Liver (tissue), 7 donors: ENCODE measurements at regions not wholly inside any gene's neighbourhood (a gene's known extent, or its start where the extent isn't known, plus 50 kb on each side); places are given as distances from the start of the nearest gene placed in this dataset.

ENCODE experiments used
- DNase-seq: peaks from one replicate; pipeline ENCODE4 v3.0.0-alpha.2; 2017; ENCODE audit warnings: low spot score
- H3K27ac ChIP-seq, 2 donors: one replicate each; pipeline ENCODE4 v1.7.0; 2013; ENCODE audit warnings: inconsistent platforms in 2 of 2, low read length in 2 of 2, control low read depth in 1 of 2, low read depth in 1 of 2, mild to moderate bottlenecking in 1 of 2
- H3K27me3 ChIP-seq, 4 donors: one replicate each; pipeline versions ENCODE4 v1.6.1 to v1.7.0; 2013; ENCODE audit warnings: low read length in 3 of 4, inconsistent platforms in 1 of 4, mild to moderate bottlenecking in 1 of 4, moderate library complexity in 1 of 4; ENCODE audit not compliant: control insufficient read depth in 4 of 4, insufficient read depth in 4 of 4
- H3K36me3 ChIP-seq, 4 donors: one replicate each; pipeline versions ENCODE4 v1.6.1 to v1.7.0; 2013; ENCODE audit warnings: low read length in 3 of 4, mild to moderate bottlenecking in 3 of 4, low read depth in 1 of 4, moderate library complexity in 1 of 4; ENCODE audit not compliant: control insufficient read depth in 4 of 4, insufficient read depth in 3 of 4
- H3K4me1 ChIP-seq, 4 donors: one replicate each; pipeline versions ENCODE4 v1.6.1 to v1.7.0; 2013; ENCODE audit warnings: low read length in 3 of 4, mild to moderate bottlenecking in 3 of 4, moderate library complexity in 1 of 4; ENCODE audit not compliant: control insufficient read depth in 4 of 4, insufficient read depth in 4 of 4
- H3K4me3 ChIP-seq, 3 donors: one replicate each; pipeline versions ENCODE4 v1.6.1 to v1.7.0; 2013; ENCODE audit warnings: low read length in 3 of 3, control low read depth in 1 of 3, low read depth in 1 of 3, mild to moderate bottlenecking in 1 of 3
- H3K9ac ChIP-seq, 2 donors: one replicate each; pipeline ENCODE4 v1.7.0; 2013; ENCODE audit warnings: low read length in 2 of 2, mild to moderate bottlenecking in 2 of 2, moderate library complexity in 2 of 2, control low read depth in 1 of 2, low read depth in 1 of 2
- H3K9me3 ChIP-seq, 4 donors: one replicate each; pipeline versions ENCODE4 v1.6.1 to v1.7.0; 2013; ENCODE audit warnings: low read length in 3 of 4; ENCODE audit not compliant: control insufficient read depth in 4 of 4
- ATF3 ChIP-seq: IDR thresholded peaks from 2 replicates; pipeline ENCODE4 v1.6.1; 2016; ENCODE audit warnings: antibody characterized with exemption
- EGR1 ChIP-seq, 2 donors: IDR thresholded peaks; 2 replicates each; pipeline ENCODE4 v1.6.1; 2016 to 2018; ENCODE audit warnings: antibody characterized with exemption in 2 of 2, low read depth in 2 of 2
- FOXA1 ChIP-seq: IDR thresholded peaks from 2 replicates; pipeline ENCODE4 v1.6.1; 2016; ENCODE audit warnings: antibody characterized with exemption
- FOXA2 ChIP-seq: IDR thresholded peaks from 2 replicates; pipeline ENCODE4 v1.6.1; 2016; ENCODE audit warnings: antibody characterized with exemption
- HNF4A ChIP-seq, 2 donors: conservative IDR thresholded peaks; 2 replicates each; pipeline ENCODE4 v1.6.1; 2016; ENCODE audit warnings: antibody characterized with exemption in 2 of 2, mild to moderate bottlenecking in 2 of 2
- HNF4G ChIP-seq: IDR thresholded peaks from 2 replicates; pipeline ENCODE4 v1.6.1; 2016; ENCODE audit warnings: antibody characterized with exemption
- JUND ChIP-seq, 2 donors: IDR thresholded peaks; 2 replicates each; pipeline ENCODE4 v1.6.1; 2016; ENCODE audit warnings: antibody characterized with exemption in 2 of 2
- NR2F2 ChIP-seq: IDR thresholded peaks from 2 replicates; pipeline ENCODE4 v1.6.1; 2016; ENCODE audit warnings: antibody characterized with exemption
- SP1 ChIP-seq: IDR thresholded peaks from 2 replicates; pipeline ENCODE4 v1.6.1; 2018; ENCODE audit warnings: antibody characterized with exemption, mild to moderate bottlenecking
- TAF1 ChIP-seq: conservative IDR thresholded peaks from 2 replicates; pipeline ENCODE4 v1.6.1; 2016; ENCODE audit warnings: antibody characterized with exemption, mild to moderate bottlenecking
- WGBS: extraction: QIAGEN DNeasy Blood & Tissue Kit; methylation state at CpG from one replicate; pipeline ENCODE4 v1.1.7; 2013; 5-methylcytosine and 5-hydroxymethylcytosine counted together
- TF ChIP-seq, protein P1 (sequence below): IDR thresholded peaks from 2 replicates; pipeline ENCODE4 v1.6.1; 2016; ENCODE audit warnings: antibody characterized with exemption
- donor health status: healthy.
- donor health status: healthy.
- donor health status: healthy.
- donor health status: healthy.

GRCh38 chr3:102484-102883 is 94.1 kb upstream of the CHL1 start:
- no peaks in the 10 kb centered on the region for H3K27me3 ChIP-seq
- TF ChIP-seq, protein P1, sequence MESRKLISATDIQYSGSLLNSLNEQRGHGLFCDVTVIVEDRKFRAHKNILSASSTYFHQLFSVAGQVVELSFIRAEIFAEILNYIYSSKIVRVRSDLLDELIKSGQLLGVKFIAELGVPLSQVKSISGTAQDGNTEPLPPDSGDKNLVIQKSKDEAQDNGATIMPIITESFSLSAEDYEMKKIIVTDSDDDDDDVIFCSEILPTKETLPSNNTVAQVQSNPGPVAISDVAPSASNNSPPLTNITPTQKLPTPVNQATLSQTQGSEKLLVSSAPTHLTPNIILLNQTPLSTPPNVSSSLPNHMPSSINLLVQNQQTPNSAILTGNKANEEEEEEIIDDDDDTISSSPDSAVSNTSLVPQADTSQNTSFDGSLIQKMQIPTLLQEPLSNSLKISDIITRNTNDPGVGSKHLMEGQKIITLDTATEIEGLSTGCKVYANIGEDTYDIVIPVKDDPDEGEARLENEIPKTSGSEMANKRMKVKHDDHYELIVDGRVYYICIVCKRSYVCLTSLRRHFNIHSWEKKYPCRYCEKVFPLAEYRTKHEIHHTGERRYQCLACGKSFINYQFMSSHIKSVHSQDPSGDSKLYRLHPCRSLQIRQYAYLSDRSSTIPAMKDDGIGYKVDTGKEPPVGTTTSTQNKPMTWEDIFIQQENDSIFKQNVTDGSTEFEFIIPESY, result no peak
- no peaks in the 10 kb centered on the region for H3K9me3 ChIP-seq
- 69% methylated on average over 4 of the region's 4 CpGs for WGBS
- H3K27ac ChIP-seq, result no peak overlapping the region
- H3K4me3 ChIP-seq, result no peak overlapping the region
- H3K4me1 ChIP-seq, result no peaks in the 10 kb centered on the region
- DNase-seq, result no peak
- H3K9ac ChIP-seq, result no peak overlapping the region
- H3K36me3 ChIP-seq, result no peaks in the 10 kb centered on the region

- 84% methylated on average over 2 of the region's 2 CpGs for WGBS
- Histone ChIP-seq H3K4me3 (no peak overlapping the region), H3K9me3 (no peaks in the 10 kb centered on the region), H3K9ac (no peak overlapping the region), H3K4me1 (no peaks in the 10 kb centered on the region), H3K36me3 (no peaks in the 10 kb centered on the region), H3K27me3 (no peaks in the 10 kb centered on the region), H3K27ac (no peak overlapping the region)
- no peak for DNase-seq
- TF ChIP-seq EGR1 (IDR thresholded peaks at IDR 0.05; ENCODE audit: low read depth in 2 of 2) (no peak), FOXA2 (no peak), TAF1 (no peak), ATF3 (no peak), FOXA1 (no peak), NR2F2 (no peak), HNF4A (conservative IDR thresholded peaks at IDR 0.05) (no peak), JUND (IDR thresholded peaks at IDR 0.05) (no peak), SP1 (no peak), HNF4G (no peak)
- TF ChIP-seq, protein P1, result no peak
Measured at GRCh38 chr3:103991-104390, 92.6 kb upstream of the CHL1 start.

- no peak overlapping the region for H3K9ac ChIP-seq
- WGBS, result 51% methylated on average over 5 of the region's 5 CpGs
- no peaks in the 10 kb centered on the region for H3K27me3 ChIP-seq
- no peak overlapping the region for H3K4me3 ChIP-seq
- TF ChIP-seq NR2F2 (no peak), HNF4A (conservative IDR thresholded peaks at IDR 0.05) (no peak), SP1 (no peak), EGR1 (IDR thresholded peaks at IDR 0.05; ENCODE audit: low read depth in 2 of 2) (no peak), TAF1 (no peak)
- H3K36me3 ChIP-seq, result no peaks in the 10 kb centered on the region
- H3K9me3 ChIP-seq, result no peaks in the 10 kb centered on the region
- no peak for DNase-seq
- no peaks in the 10 kb centered on the region for H3K4me1 ChIP-seq
- H3K27ac ChIP-seq, result no peak overlapping the region
Measured at GRCh38 chr3:105585-105984, 91.0 kb upstream of the CHL1 start.
